Fibroblast of lung (primary cell): ENCODE measurements at regions not wholly inside any gene's neighbourhood (a gene's known extent, or its start where the extent isn't known, plus 50 kb on each side); places are given as distances from the start of the nearest gene placed in this dataset.
A peak's percentile ranks its signal among the peaks of the same experiment; 100 is the strongest.

Experiments used
- DNase-seq, 2 donors: peaks; one replicate each; pipeline versions ENCODE4 v3.0.0 to v3.0.0-alpha.2; 2010; ENCODE audit warnings: low read depth in 2 of 2
- H2AFZ ChIP-seq: 2 replicates; pipeline ENCODE4 v1.5.1; 2012; ENCODE audit warnings: low read length, control low read depth, inconsistent platforms
- H3K27ac ChIP-seq: 2 replicates; pipeline ENCODE4 v1.5.1; 2011; ENCODE audit warnings: low read length, control low read depth; ENCODE audit not compliant: insufficient read depth
- H3K27me3 ChIP-seq: 2 replicates; pipeline ENCODE4 v1.5.1; 2011; ENCODE audit warnings: mild to moderate bottlenecking, low read length; ENCODE audit not compliant: control insufficient read depth, insufficient read depth
- H3K36me3 ChIP-seq: 2 replicates; pipeline ENCODE4 v1.5.1; 2011; ENCODE audit warnings: low read length; ENCODE audit not compliant: control insufficient read depth, insufficient read depth
- H3K4me1 ChIP-seq: 2 replicates; pipeline ENCODE4 v1.5.1; 2011; ENCODE audit warnings: low read length; ENCODE audit not compliant: control insufficient read depth, insufficient read depth; ENCODE audit errors: extremely low read depth
- H3K4me2 ChIP-seq: 2 replicates; pipeline ENCODE4 v1.5.1; 2011; ENCODE audit warnings: low read length, control low read depth; ENCODE audit not compliant: insufficient read depth; ENCODE audit errors: extremely low read depth
- H3K4me3 ChIP-seq, 4 experiments: fragments of 200-600 bp in 1 of 4; sonication (generic) in 1 of 4; replicated peaks in 1 of 4; 2 replicates each; pipeline ENCODE4 v1.5.1; 2011 to 2016; ENCODE audit warnings: low read length in 4 of 4, low read depth in 3 of 4, mild to moderate bottlenecking in 3 of 4, control low read depth in 2 of 4, inconsistent platforms in 1 of 4, mixed read lengths in 1 of 4; ENCODE audit not compliant: insufficient read depth in 1 of 4; ENCODE audit errors: control extremely low read depth in 1 of 4
- H3K79me2 ChIP-seq: 2 replicates; pipeline ENCODE4 v1.5.1; 2012; ENCODE audit warnings: mild to moderate bottlenecking, low read length, inconsistent platforms; ENCODE audit not compliant: control insufficient read depth, insufficient read depth
- H3K9ac ChIP-seq: 2 replicates; pipeline ENCODE4 v1.5.1; 2011; ENCODE audit warnings: mild to moderate bottlenecking, low read length, control low read depth; ENCODE audit not compliant: insufficient read depth
- H3K9me3 ChIP-seq: 2 replicates; pipeline ENCODE4 v1.5.1; 2012; ENCODE audit warnings: low read depth, low read length; ENCODE audit not compliant: control insufficient read depth, insufficient read depth
- H4K20me1 ChIP-seq: 2 replicates; pipeline ENCODE4 v1.5.1; 2011; ENCODE audit warnings: low read length; ENCODE audit not compliant: control insufficient read depth, insufficient read depth; ENCODE audit errors: extremely low read depth
- EZH2 ChIP-seq: IDR thresholded peaks from 2 replicates; pipeline ENCODE4 v1.5.1; 2012; ENCODE audit warnings: low read length, control low read depth, mild to moderate bottlenecking; ENCODE audit errors: missing control alignments
- TF ChIP-seq, protein P1 (sequence below), 2 donors: IDR thresholded peaks in 1 of 2; conservative IDR thresholded peaks in 1 of 2; 1 replicate in 1 of 2; 2 replicates in 1 of 2; pipeline ENCODE4 v1.5.1; 2011 to 2012; ENCODE audit warnings: low read length in 2 of 2, control low read depth in 1 of 2, inconsistent platforms in 1 of 2, low read depth in 1 of 2, mild to moderate bottlenecking in 1 of 2

DNA sequence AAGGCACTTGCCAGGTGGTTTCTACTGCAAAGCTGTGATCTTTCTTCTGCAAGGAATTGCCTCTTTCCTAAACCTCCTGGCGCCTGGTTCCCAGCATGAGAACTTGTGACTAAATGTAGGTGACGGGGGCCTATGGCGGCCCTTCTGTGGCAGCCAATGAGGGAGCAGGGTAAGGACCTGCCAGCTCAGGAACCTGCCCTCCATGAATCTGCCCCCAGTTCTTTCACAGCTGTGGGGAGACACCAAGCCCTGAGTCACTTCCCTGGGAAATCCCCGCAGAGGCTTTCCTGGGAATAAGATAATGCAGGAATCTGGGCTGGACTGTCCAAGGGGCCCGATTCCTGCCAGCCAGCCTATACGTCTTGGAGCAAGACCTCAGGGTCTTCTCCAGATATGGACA is 56.7 kb upstream of the CTNNA1 start:
- no peak overlapping the region for H3K4me2 ChIP-seq

DNA sequence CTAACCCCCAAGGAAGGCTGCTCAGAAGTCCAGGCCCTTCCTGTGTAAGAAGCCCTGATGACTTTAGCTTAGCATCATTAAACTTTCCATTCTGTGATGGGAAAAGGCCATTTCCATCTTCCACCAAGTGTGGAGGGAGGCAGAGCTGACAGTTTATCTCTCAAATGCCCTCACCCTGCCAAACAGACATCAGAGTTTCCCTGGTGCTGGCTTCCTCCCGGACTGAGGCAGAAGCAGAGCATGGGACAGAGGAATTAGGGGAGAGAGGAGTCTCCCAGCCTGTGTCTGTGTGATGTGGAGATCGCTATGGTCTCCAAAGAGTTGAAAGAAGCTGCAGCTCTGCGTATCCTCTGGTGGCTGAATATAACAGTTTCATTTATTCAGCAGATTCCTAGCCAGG is 57.4 kb upstream of the CTNNA1 start:
- TF ChIP-seq EZH2: no peak
- TF ChIP-seq, protein P1, sequence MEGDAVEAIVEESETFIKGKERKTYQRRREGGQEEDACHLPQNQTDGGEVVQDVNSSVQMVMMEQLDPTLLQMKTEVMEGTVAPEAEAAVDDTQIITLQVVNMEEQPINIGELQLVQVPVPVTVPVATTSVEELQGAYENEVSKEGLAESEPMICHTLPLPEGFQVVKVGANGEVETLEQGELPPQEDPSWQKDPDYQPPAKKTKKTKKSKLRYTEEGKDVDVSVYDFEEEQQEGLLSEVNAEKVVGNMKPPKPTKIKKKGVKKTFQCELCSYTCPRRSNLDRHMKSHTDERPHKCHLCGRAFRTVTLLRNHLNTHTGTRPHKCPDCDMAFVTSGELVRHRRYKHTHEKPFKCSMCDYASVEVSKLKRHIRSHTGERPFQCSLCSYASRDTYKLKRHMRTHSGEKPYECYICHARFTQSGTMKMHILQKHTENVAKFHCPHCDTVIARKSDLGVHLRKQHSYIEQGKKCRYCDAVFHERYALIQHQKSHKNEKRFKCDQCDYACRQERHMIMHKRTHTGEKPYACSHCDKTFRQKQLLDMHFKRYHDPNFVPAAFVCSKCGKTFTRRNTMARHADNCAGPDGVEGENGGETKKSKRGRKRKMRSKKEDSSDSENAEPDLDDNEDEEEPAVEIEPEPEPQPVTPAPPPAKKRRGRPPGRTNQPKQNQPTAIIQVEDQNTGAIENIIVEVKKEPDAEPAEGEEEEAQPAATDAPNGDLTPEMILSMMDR (conservative IDR thresholded peaks at IDR 0.05 in 1 of 2, IDR thresholded peaks at IDR 0.05 in 1 of 2; ENCODE audit: low read depth in 1 of 2, low read length in 2 of 2): no peak
- H3K4me3 ChIP-seq: no peak overlapping the region
- H4K20me1 ChIP-seq: no peaks in the 10 kb centered on the region
- no peaks in the 10 kb centered on the region for H3K9me3 ChIP-seq
- H3K27me3 ChIP-seq: peaks cover 5% of the 10 kb centered on the region
- H3K27ac ChIP-seq: no peak overlapping the region
- no peak overlapping the region for H3K4me2 ChIP-seq
- H3K79me2 ChIP-seq: no peaks in the 10 kb centered on the region
- H2AFZ ChIP-seq: no peak overlapping the region
- no peak overlapping the region for H3K9ac ChIP-seq
- H3K4me1 ChIP-seq: no peaks in the 10 kb centered on the region
- H3K36me3 ChIP-seq: no peaks in the 10 kb centered on the region
- DNase-seq: no peak

More for the DNA sequence above, 56.7 kb upstream of the CTNNA1 start:
- no peaks in the 10 kb centered on the region for H3K4me1 ChIP-seq
- H2AFZ ChIP-seq: no peak overlapping the region
- no peaks in the 10 kb centered on the region for H3K9me3 ChIP-seq
- H4K20me1 ChIP-seq: no peaks in the 10 kb centered on the region
- no peaks in the 10 kb centered on the region for H3K79me2 ChIP-seq
- DNase-seq: peak in 1 of 2 donors; percentile 65
- no peak overlapping the region for H3K9ac ChIP-seq
- H3K36me3 ChIP-seq: no peaks in the 10 kb centered on the region
- TF ChIP-seq, protein P1 (conservative IDR thresholded peaks at IDR 0.05 in 1 of 2, IDR thresholded peaks at IDR 0.05 in 1 of 2; ENCODE audit: low read depth in 1 of 2, low read length in 2 of 2): no peak
- TF ChIP-seq EZH2: no peak
- H3K27me3 ChIP-seq: peaks cover 7% of the 10 kb centered on the region
- no peak overlapping the region for H3K4me3 ChIP-seq
- H3K27ac ChIP-seq: no peak overlapping the region

DNA sequence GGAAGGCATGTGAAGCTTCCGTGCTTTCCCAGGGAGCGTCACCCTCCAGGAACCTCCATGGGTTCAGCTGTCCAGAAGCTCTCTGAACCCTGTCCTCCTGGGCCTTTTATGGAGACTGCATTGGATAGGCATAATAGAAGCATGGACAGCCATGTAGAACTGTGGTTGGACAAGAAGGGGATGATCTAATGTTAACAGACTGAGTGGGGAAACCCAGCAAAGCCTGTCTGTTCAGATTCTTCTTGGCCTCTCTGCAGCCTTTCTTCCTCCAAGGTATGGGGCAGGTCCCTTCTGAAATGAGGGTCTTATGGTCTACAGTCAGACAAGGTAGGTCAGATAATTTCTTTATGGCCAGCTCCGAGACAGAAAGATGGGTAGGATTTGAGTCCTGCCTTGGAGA is 59.1 kb upstream of the CTNNA1 start:
- TF ChIP-seq, protein P1 (conservative IDR thresholded peaks at IDR 0.05 in 1 of 2, IDR thresholded peaks at IDR 0.05 in 1 of 2; ENCODE audit: low read depth in 1 of 2, low read length in 2 of 2): no peak
- no peak for TF ChIP-seq EZH2
- Histone ChIP-seq H3K4me1 (no peaks in the 10 kb centered on the region), H3K9me3 (no peaks in the 10 kb centered on the region), H3K36me3 (no peaks in the 10 kb centered on the region), H3K4me3 (no peak overlapping the region), H3K27ac (no peak overlapping the region), H3K79me2 (no peaks in the 10 kb centered on the region), H2AFZ (no peak overlapping the region), H3K4me2 (no peak overlapping the region), H3K27me3 (no peaks in the 10 kb centered on the region), H4K20me1 (no peaks in the 10 kb centered on the region), H3K9ac (no peak overlapping the region)
- DNase-seq: no peak
